ENCODE measurements at regions not wholly inside any gene's neighbourhood (a gene's known extent, or its start where the extent isn't known, plus 50 kb on each side); places are given as distances from the start of the nearest gene placed in this dataset.
A peak's percentile ranks its signal among the peaks of the same experiment; 100 is the strongest.
"Not testable (repeated sequence)": the region's sequence is repeated elsewhere in the genome, so short reads cannot be mapped to it uniquely, and the experiment has no call there.

GRCh38 chr18:76307293-76307690 is 187.8 kb downstream of the ZNF516 start:
- no peak for DNase-seq

DNA sequence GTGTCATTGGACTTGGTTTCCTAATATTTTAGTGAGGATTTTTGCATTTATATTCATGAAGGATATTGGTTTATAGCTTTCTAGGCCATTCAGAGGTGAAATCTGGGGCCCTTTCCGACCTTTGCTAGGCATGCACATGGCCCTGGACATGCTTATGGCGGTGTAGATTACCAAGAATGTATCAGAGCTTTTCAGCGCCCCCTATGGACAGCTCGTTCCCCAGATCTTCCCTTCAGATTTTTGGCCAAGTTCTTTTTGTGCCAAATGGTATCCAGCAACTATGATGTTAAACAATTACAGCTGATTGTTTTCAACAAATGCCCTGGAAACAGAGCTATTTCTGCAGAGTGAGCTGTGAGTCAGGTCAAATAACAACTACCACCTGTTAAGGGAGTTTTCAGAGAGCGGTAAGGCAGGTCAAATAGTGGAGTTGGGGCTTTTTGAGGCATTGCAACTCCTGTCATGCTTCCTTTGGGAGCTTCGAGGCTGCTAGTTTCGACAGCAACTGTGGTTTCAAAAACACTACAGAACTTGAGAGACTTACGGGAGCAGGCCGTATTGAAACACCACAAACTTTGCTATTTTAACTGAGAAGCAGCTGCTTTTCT is 188.3 kb downstream of the ZNF516 start:
- no peak for DNase-seq

GRCh38 chr18:76285866-76286265 is 209.2 kb downstream of the ZNF516 start:
- DNase-seq, result no peak

DNA sequence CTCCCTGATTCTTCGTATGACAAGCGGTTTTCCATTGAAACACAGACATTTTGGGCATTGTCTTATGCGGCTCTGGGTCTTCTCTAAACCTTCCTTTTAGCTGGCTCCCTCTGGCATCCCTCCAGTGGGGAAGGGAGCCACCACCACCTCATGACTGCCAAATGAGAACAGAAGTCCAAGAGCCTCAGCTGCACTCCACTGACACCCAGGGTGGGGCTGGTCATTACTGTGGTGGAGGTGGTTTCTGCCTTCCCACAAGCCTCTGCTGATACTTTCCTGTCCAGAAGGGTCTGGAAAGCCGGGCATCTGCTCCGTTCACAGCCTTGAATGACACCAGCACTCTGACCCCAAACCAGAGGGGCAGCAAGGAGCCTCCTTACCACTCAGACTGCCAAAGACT is 213.5 kb downstream of the ZNF516 start:
- no peak for DNase-seq

DNA sequence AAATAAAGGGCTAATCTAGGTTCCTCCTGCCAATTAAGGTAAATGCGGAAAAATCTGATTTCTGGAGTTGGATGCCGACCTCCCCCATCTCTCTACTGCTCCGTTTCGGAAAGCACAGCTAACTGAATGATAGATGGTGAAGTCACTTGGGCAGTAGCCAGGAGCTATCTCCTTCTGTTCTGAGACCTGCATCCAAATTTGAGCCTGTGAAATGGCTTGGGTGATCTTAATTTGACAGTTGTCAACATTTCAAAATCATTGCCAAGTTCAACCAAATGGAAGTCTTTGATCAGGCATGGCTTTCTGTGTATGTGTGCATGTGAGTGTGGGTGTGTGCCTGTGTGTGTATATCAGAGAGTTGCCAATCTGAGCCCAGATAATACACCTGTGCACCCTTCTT is 217.2 kb downstream of the ZNF516 start:
- DNase-seq, result no peak

DNA sequence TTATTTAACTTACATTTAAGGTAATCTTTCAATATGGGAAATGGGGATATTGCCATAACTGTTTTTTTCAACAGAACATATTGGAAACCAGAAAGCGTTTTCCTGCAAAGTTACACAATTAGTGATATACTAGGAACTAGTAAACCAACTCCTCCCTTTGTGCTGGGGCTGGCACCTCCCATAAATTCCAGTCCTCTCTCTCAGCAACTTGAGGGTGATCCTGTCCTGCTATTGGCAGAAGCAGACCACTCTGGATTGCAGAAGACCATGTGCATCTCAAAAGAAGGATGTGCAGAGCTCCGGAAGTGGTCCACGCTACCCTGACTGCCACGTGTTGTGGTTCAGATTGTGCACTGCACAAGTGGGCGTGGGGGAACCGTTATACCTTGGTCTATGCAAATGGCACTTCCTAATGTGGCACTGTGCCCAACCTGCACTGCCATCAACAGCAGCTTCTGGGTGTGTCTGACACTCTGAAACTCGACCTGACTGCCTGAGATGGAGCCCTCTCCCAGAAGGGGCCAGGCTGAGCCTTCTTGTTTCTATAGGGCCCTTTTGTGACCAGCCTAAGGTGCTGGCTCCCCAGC is 219.2 kb downstream of the ZNF516 start:
- no peak for DNase-seq

DNA sequence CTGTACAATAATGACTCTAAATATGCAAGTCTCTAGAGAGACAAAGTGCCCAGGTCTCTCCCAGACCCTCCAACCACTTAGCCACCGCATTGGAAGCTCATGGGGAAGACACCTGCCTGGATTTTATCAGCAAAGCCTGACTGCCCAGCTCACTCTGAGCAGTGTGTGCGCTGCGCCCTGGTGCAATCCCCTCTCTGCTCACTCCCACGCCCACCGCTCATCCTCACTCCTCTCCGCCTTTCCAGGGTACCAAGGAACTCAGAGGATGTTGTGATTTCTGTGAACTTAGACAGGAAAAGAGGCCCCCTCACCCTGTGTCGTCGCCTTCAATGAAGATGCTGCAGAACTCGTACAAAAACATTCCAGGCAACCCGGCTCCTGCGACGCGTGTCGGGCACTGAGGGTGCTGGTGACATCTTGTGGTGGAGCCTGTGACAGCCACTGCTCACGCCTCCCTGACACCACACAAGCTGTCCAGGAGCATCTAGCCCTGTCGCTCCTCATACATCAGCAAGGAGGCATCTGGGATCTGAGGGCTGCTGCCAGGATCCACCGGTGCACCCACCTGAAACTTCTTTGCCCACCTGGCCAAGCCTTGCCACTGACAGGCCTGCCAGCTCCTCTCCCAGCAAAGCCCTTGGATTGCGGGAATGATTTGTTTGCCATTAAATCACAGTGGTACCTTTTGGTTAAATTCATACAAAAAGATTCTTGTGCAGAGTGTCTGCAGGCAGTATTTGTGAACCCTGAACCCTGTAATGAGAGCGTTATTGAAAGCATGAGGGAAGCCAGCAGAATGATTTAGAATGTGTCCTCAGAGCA is 220.4 kb downstream of the ZNF516 start:
- peak; percentile 70 for DNase-seq

DNA sequence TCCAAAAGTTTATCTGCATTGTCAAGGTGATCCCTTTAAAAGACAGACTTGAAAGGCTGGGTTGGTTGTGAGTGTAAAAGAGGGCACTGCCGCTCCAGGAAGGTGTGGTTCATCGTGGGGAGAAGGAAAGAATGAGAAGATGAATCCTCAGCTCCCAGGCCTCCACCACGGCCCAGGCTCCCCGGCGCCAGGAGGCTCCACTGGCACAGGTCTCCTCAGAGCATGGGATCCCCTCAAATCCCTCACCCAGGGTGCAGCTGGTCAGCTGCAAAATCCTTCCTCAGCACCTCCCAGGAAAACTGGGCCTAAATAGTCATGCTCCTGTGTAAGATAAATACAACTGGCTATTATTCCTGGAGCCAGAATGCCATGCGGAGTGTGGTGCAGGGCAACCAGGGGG is 221.1 kb downstream of the ZNF516 start:
- DNase-seq, result no peak

DNA sequence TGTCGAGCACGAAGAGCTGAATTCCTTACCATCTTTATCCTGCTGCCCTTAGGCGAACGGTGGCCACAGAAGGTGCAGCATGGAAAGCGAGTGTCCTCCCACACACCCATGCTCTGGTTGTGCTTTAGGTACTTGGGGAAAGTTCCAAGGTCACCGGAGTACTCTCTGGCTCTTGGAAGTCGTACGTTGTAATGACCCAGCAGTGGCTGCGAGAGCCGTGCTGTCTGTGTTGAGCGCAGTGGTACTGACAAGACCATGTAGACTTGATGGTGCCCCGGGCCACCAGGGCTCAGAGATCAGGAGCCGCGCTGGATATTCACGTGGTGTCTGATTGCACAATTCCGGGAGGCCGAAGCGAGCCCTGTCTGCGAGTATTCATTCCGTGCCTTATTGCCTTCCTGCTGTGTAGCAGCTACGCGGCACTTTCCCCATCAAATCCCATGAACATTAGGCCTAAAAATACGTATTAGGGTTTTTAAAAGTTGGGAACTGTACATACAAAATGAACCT is 222.0 kb downstream of the ZNF516 start:
- DNase-seq, result no peak

- not testable (repeated sequence) for DNase-seq
These were observed 227.6 kb downstream of the ZNF516 start for GRCh38 chr18:76267423-76267822.

GRCh38 chr18:76266236-76266991 is 228.6 kb downstream of the ZNF516 start:
- DNase-seq, result no peak

GRCh38 chr18:76265497-76266235 is 229.4 kb downstream of the ZNF516 start:
- DNase-seq, result peak; percentile 62

- no peak for DNase-seq
These were observed 230.2 kb downstream of the ZNF516 start for GRCh38 chr18:76264876-76265250.

- DNase-seq, result no peak
These were observed 230.7 kb downstream of the ZNF516 start for GRCh38 chr18:76264198-76264875.

DNA sequence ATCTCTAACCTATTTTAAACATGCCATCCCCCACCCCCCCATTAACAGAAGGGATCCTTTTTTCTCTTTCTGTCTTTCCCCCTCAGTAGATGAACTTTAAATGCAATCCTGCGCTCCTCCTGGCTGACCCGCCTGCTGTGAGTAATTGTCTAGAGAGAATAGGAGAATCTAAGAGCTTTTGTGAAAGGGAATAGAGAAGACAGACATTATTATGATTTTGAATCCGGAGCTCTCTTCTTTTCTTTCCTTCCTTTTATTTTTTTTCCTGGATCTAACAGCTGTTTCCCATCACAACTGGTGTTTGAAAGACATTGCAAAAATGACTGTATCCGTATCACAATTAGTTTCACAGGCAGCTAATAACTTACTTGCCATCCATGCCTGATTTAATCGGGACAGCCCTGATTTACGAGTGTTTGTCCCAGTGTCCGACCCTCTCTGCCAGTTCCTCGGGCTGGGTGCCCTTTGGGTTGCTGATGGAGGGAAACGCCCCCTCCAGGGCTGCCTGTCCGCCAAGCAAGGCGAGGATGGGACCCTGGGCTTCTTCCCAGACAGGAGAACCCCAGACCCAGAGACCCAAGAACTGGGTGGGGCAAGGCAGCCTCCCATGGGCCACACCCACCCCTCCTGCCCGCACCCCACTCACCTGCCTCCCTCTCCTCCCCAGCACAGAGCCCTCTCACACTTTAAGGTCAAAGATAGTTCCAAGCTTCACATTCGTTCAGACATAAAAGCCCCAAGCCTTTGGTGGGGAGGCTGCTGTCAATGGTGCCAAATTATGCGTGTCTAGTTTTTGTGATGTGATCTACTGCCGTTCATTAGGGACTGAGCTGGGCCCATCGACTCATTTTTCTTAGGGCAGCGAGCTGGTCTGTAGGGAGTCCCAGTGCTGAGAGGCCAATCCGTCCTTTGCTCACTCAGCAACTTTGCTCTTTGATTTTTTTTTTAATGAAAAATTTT is 231.7 kb downstream of the ZNF516 start:
- peak; percentile 43 for DNase-seq

- no peak for DNase-seq
These were observed 234.0 kb downstream of the ZNF516 start for GRCh38 chr18:76260941-76261472.

DNA sequence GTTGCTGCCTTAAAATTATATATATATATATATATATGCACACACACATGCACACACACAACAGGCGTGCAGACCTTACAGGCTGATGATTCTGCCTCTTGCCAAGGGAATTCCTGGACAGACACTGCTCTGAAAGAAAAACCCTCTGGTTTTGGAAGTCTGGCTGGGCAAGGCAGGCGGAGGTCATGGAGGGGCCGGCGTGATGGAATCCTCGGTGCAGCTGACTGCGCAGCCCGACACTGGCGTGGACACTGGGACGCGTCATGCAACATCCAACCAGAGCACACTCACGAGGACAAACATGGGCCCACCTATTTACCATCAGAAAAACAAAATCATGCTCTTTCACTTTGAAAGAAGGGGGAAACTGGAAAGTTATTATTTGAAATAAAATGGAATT is 235.3 kb downstream of the ZNF516 start:
- peak; percentile 53 for DNase-seq

DNA sequence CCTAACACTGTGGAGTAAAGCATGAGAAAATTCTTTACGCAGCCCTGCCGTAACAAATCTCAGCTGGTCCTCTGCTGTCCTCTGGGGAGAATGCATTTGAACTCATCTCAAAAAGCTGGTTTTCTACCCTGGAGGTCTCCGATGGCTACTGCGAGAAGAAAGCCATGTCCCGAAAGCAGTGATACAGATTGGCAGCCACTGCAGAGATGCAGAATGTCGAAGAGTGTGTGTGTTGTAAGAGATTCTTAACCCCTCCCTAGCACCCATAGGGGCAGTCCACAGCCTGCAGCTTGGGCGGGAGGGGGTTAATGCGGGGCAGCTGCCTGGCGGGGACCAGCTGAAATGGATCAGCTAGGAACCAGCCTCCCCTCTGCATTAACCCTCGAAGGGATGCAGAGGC is 235.9 kb downstream of the ZNF516 start:
- peak; percentile 58 for DNase-seq

DNA sequence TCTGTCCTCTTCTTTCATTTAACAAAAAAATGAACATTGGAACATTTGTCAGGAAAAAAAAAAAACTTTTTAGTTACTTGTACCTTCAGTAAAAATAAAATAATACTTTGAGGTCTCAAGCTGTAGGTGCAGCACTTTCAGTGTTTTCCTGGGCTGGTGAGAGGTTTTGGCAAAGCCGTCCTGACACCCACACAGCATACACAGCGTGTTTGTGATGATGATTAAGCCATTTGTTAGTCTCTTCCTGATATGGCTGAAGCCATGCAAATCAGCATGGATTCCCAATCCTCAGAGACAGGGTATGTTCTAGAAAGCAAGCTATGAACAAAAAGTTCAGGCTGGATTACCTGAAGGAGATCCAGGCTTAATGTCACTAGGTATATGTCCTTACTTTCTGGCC is 236.8 kb downstream of the ZNF516 start:
- DNase-seq, result no peak

DNA sequence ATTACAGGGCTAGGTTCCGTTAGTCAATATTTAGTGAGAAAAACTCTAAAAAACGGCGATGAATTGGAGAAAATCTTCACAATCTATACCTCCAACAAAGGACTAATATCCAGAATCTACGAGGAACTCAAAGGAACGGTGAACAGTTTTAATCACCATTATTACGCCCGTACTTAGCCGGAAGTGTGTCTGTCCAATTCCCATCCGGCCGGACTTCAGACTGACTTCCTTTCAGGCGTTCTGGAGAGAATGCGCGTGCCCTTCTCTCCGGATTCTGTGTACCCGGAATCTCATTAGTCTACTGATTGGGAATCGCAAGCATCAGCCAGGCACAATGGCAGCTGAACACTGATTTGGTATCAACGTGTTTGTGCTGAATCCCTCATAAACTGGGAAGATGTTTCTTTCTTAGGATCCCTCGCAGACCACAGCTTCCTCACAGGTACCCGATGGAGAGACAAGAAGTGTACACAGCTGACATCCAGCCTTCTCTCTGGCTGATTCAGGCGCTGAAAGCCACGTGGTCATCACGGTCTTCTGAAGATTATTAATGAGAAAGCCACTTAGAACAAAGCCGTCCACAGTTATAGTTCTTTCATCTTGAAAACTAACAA is 239.9 kb downstream of the ZNF516 start:
- no peak for DNase-seq
